GM19397 (cell line): ENCODE measurements at regions not wholly inside any gene's neighbourhood (a gene's known extent, or its start where the extent isn't known, plus 50 kb on each side); places are given as distances from the start of the nearest gene placed in this dataset.

Experiments
- ATAC-seq: cut with Tn5 transposase; IDR thresholded peaks from one replicate; pipeline ENCODE4 v1.9.1; 2021; ENCODE audit warnings: mild to moderate bottlenecking, moderate library complexity; ENCODE audit not compliant: unreplicated experiment

DNA sequence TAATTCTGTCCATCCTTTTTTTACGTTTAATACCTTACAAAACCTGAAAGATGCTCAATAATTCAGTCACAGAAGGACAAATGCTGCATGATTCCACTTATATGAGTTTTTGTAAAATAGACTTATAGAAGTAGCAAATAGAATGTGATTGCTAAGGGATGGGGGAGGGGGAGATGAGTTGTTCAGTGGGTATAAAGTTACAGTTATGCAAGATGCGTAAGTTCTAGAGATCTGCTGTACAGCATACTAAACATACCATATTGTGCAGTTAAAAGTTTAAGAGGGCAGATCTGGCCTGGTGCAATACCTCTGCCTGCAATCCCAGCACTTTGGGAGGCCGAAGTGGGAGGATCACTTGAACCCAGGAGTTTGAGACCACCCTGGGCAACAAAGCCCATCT lies 78.8 kb downstream of the TET3 start:
- no peak for ATAC-seq

DNA sequence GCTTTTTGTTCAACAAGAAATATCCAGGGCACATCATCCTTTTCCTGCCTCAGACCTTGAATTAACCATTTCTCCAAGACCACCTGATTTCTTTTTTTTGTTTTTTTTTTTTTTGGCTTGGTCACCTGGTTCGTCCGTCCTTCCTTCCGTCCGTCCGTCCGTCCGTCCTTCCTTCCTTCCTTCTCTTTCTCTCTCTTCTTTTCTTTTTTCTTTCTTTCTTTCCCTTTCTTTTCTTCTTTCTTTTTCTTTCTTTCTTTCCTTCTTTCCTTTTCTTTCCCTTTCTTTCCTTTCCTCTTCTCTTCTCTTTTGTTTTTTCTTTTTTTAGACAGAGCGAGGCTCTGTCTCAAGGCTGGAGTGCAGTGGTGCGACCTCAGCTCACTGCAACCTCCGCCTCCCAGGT lies 80.7 kb downstream of the TET3 start:
- no peak for ATAC-seq

DNA sequence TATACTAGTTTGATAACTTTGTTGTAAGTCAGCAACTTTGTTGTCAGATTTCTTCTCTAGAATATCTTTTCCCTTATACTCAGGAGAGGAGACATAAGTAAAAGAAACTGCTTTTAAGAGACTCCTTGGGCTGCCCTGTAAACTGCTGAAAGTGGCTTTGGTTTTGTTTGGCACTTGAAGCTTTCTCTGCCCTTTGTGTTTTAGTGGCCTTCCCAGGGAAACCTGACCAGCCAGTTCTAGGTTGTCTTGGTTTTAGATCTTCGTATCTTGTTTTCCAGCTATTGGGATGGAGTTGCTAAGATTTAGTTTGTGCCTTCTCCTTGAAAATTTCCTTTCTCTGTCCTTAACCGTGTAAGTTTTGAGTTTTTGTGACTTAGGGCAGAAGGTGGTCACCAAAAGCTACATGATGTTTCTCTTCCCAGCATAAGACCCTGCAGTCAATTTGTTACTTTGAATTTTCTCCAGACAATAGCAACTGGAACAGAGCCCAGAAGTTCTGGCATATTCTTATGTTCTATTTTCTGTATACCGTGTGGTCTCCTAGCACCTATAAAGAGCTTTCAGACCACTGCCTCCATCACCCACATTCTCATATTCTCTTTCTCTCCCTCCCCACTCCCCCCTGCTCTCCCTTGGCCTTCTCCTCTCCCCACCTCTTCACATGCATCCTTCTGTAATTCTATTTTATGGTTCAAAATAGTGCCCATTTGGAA lies 81.1 kb downstream of the BOLA3 start:
- no peak for ATAC-seq

DNA sequence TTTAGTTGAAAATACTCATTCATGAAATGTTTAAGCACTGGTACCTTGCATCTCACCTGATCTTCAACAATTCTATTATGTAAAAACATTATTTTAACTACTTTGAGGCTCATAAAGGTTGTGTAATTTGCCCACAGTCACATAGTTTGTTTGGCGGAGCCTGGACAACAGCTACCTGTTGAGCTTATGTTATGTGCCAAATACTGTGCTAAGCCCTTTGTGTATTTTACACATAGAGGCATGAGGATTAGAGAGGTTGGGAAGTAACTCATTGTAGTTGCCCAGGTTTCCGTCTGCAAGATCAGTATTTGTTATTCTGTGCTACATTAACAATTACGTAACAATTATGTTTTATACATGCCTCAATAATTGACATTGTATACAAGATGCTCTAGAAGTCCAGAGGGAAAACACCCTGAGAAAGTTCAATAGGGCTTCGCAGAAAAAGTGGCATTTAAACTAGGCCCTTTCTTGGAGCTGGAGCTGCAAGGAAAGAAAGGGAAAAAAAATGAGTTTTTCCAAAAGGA lies 80.4 kb downstream of the BOLA3 start:
- ATAC-seq: no peak

DNA sequence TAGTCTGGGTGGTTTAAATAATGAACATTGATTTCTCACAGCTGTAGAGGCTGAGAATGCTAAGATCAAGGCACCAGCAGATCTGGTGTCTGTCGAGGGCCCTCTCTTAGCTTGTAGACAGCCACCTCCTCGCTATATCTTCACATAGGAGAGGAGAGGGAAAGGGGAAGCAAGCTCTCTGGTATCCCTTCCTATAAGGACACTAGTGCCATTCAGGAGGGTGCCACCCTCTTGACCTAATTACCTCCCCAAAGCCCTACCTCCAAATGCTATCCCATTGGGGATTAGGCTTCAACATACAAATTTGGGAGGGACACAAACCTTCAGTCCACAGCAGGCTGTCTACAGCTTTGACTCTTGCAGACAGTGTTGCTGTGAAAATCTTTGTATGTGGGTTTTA lies 76.7 kb downstream of the BOLA3 start:
- no peak for ATAC-seq

DNA sequence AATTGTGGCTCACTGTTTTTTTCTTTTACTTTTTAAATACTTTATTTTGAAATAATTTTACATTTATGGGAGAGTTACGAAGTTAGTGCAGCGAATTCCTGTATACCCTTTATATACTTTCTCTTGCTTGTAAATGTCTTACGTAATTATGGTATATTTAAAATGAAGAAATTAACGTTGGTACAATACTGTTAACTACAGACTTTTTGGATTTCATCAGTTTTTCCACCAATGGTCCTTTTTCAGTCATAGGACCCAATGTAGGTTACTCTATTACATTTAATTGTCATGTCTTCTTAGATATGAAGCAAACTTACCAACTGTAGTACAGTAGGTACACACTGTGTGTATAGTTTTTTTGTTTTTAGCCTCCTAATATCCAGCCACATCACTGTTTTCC lies 76.3 kb downstream of the BOLA3 start:
- ATAC-seq: no peak

DNA sequence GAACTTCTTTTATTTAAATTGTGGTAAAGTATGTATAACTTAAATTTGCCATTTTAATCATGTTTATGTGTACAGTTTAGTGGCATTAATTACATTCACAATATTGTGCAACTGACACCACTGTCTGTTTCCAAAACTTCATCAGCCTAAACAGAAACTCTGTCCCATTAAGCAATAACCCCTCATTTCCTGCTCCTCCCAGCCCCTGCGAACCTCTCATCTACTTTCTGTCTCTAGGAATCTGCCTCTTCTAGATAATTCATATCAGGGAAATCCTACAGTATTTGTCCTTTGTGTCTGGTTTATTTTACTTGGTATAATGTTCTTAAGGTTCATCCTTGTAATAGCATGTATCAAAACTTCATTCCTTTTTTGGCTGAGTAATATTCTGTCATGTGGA lies 75.1 kb downstream of the BOLA3 start:
- ATAC-seq: no peak

DNA sequence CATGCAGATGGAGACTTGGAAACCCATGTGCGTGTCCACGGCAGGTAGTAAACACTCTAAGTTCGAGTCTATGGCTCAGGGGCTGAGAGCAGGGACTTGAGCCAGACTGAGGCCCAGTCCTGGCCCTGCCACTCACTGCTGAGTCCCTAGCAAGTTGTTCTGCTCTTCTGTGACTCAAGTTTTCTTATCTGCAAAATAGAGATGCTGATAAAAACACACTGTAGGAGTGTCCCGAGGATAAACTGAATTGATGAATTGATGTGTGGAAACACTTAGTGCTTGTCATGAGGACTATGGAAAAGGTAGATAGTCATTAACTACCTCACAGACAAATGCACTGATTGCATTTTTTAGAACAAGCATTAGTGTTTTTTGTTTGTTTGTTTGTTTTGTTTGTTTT lies 73.2 kb downstream of the BOLA3 start:
- ATAC-seq: no peak

DNA sequence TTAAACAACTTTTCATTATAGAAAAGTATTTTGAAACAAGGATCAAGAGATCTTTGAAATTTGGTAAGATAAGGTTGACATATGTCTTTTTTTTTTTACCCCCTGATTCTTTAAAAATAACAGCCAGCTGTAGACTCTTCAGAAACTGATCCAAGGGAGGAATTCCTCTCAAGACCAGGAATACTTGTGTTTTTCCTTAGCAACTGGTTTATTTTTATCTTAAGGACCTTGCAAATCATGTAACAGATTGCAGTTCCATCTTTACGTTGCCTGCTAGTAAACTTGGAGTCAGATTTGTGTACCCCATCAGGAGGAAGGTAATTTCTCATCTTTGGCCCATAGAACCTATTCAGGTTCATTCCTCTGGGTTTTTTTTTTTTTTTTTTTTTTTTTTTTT lies 71.6 kb downstream of the BOLA3 start:
- no peak for ATAC-seq

DNA sequence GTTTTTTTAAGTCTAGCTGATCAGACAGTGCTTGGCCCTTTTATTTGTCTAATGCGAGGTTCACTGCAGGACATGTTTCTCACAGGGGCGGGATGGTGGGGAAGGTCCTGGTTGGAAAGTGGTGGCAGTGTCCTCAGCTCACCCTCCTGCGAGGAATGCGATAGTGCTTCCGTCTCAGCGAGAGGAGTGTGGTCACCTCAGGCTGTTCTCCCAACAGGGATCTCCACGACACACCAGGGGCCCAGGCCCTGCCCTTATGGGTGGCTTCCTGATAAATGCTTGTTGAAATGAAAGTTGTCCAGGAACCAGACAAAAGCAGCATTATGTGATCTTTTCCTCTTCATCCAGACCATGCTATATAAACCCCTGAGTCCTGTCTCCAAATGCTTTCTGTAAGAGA lies 70.1 kb downstream of the BOLA3 start:
- ATAC-seq: no peak

DNA sequence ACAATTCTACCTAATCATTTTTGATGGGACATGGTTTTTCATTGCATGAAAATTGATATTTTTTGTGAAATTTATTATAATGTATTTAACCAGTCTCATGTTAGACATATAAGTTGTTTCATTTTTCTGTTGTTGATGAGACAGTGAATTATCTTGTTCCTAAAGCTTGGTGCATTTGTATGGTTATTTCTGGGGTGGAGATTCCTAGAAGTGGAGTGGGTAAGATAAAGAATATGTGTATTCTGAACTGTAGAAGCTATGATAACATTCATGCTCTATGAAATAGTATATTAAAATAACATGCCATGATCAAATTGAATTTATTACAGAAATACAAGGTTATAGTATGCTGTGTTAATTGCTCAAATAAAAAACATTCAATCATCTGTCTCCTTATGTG lies 69.2 kb downstream of the BOLA3 start:
- ATAC-seq: no peak

DNA sequence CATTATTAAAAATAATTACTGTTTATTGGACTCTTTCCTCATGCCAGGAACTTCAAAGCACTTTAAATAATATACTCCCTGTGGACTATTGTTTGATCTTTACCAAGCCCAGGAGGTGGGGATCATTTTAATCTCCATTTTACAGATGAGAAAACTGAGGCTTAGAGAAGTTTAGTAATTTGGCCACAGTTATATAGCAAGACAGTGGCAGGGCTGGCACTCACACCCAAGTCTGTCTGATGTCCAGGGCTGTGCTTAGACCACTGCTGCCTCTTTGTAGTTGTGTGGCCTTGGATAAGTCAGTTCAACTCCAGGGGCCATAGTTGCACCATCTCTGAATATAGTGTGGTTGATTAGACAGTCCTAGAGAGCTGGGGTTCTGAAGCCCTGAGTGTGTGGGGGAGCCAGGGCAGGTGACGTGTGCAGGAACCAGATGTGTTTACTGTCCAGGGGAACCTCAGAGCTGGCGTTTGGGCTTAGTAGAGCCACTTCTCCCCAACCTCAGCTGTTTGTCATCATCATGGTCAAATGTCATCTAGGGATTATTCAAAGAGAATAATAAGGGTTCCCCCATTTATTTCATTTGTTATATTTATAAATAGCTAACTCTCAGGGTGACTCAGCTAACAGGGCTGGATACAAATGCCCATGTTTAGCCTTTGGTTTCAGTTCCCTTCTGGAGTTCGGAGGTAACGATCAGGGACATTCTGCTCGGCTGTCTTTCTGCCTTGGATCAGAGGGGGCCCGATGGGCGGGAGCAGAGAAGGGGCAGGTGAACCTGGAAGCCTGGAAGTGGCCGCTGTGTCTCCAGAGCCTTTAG lies 68.0 kb downstream of the BOLA3 start:
- peak; percentile 64 for ATAC-seq

DNA sequence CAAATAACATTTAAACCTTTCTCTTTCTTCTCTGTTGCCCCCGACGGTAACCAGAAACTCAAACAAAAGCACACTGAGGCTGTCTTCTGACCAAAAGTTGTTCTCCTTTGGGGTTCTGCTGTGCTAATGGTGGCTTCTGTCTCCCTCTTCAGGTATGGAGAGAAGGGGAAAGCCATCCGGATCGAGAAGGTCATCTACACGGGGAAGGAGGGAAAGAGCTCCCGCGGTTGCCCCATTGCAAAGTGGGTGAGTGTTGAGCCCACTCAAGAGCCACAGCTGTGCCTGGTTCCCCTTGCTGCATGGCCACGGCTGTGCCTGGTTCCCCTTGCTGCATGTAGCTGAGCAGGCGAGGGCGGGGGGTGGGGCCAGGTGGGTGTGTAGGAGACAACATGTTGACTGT lies 67.4 kb downstream of the BOLA3 start:
- ATAC-seq: no peak

DNA sequence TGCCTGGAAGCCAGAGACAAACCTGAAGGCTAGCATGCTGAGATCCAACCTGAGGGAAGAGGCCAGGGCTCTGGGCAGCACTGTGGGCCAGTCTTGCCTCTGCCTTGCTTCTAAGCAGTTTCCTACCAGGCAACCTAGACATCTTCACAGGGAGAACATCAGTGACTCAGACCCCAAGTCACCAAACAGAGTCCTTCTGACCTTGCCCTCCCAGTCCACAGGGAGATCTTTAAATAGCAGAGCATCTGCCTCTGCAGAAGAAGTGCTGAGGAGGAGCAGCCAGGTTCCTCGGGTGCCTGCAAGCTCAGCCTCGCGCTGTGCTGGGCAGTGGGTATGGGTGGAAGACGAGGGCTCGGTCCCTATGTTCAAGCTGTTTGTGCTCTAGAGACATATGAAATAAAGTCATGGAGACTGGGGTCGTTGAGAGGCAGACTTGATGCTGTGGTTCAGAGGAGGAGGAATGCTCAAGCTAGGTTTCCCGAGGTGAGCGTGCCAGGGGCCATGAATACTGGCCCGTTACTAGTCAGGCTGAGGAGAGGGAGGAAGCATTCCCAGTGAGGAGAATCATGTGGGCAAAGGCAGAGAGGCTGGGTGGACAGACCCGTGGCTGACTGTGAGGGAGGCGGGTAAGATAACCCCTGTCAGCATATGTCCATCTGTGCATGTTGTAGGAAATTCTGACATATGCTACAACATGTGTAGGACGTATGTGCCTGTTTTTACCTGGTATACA lies 66.5 kb downstream of the BOLA3 start:
- ATAC-seq: no peak

DNA sequence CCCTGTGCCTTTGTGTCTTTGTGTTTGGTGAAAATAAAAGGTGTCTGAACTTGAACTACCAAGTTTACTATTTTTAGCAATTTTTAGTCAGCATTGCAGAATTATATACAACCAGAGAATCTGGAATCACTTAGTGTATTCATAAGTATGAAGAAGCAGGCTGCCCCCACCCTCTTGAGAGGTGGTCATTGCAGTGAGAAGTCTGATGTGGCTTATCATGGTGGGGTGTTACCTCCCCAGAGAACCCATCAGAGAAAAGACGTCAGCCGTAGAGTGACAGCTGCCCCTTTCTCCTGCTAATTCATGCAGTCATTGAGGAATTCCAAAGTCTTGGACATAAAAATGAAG lies 66.0 kb downstream of the BOLA3 start:
- ATAC-seq: no peak

DNA sequence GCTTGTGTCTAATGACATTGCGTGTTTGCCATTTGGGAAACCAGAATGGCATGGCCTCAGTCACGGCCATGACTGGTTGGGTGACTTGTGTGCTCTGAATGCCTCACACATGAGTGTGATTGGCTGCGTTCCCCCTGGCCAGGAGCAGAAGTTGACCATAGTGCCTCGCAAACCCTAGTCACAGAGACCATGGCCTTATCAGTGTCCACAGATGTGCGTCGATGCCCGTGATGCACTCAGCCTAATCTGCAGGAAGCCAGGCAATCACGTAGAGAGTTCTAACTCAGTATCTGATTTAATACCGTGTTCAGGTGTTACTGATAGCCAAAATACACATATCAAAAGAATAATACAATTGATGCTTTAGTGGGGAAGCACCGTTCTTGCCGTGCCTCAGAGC lies 64.0 kb downstream of the BOLA3 start:
- ATAC-seq: no peak
